PC-9 (cell line): ENCODE measurements at regions not wholly inside any gene's neighbourhood (a gene's known extent, or its start where the extent isn't known, plus 50 kb on each side); places are given as distances from the start of the nearest gene placed in this dataset.

Experiments
- BruUV-seq: library from RNA; stranded (reverse); fragments of 400-500 nt; replicated peaks from 2 replicates; lab custom pipeline; 2021; lab: Mats Ljungman, UMichigan
- CTCF ChIA-PET: fragments of 300-600 bp; sonication (Branson Sonifier 250); formaldehyde crosslinking; loops from one replicate; lab custom pipeline; 2022; ENCODE audit warnings: antibody characterized with exemption; lab: Charles Lee
- POLR2A ChIA-PET: fragments of 300-600 bp; sonication (Branson Sonifier 250); formaldehyde crosslinking; loops from one replicate; lab custom pipeline; 2022; ENCODE audit warnings: antibody characterized with exemption; ENCODE audit not compliant: unreplicated experiment; lab: Charles Lee
- DNase-seq, 2 experiments: peaks; one replicate each; pipeline versions ENCODE4 v3.0.0 to v3.0.0-alpha.2; 2015 to 2022; ENCODE audit warnings: mixed read lengths in 1 of 2
- H2AFZ ChIP-seq: fragments of 200-600 bp; sonication (generic); 2 replicates; pipeline ENCODE4 v1.8.1; 2017; ENCODE audit warnings: antibody characterized with exemption
- H3F3A ChIP-seq: fragments of 200-600 bp; sonication (generic); 2 replicates; pipeline ENCODE4 v1.8.1; 2017; ENCODE audit warnings: antibody characterized with exemption, mild to moderate bottlenecking, low read depth; ENCODE audit not compliant: insufficient read depth
- H3K27ac ChIP-seq: fragments of 200-600 bp; sonication (generic); 2 replicates; pipeline ENCODE4 v1.6.1; 2016; ENCODE audit warnings: mixed run types
- H3K27me3 ChIP-seq: fragments of 200-600 bp; sonication (generic); 2 replicates; pipeline ENCODE4 v1.6.1; 2016; ENCODE audit warnings: low read depth, mixed run types; ENCODE audit not compliant: insufficient read depth
- H3K36me3 ChIP-seq: fragments of 200-600 bp; sonication (generic); 2 replicates; pipeline ENCODE4 v1.6.1; 2016; ENCODE audit warnings: low read depth, mixed run types
- H3K4me1 ChIP-seq: fragments of 200-600 bp; sonication (generic); replicated peaks from 2 replicates; pipeline ENCODE4 v1.6.1; 2016; ENCODE audit warnings: mixed run types; ENCODE audit not compliant: insufficient read depth
- H3K4me2 ChIP-seq: fragments of 200-600 bp; sonication (generic); 2 replicates; pipeline ENCODE4 v1.6.1; 2017; ENCODE audit warnings: mixed run types
- H3K4me3 ChIP-seq: fragments of 200-600 bp; sonication (generic); 2 replicates; pipeline ENCODE4 v1.6.1; 2016; ENCODE audit warnings: mixed run types
- H3K79me2 ChIP-seq: fragments of 200-600 bp; sonication (generic); 2 replicates; pipeline ENCODE4 v1.6.1; 2017; ENCODE audit warnings: low read depth, mixed run types
- H3K9me2 ChIP-seq: fragments of 200-600 bp; sonication (generic); 2 replicates; pipeline ENCODE4 v1.8.1; 2017; ENCODE audit warnings: mild to moderate bottlenecking; ENCODE audit not compliant: insufficient read depth
- H3K9me3 ChIP-seq: fragments of 200-600 bp; sonication (generic); 2 replicates; pipeline ENCODE4 v1.8.1; 2016; ENCODE audit warnings: low read depth; ENCODE audit not compliant: insufficient read depth
- H4K20me1 ChIP-seq: fragments of 200-600 bp; sonication (generic); 2 replicates; pipeline ENCODE4 v1.8.1; 2017; ENCODE audit not compliant: insufficient read depth
- CTCF ChIP-seq: fragments of 200-600 bp; sonication (generic); conservative IDR thresholded peaks from 2 replicates; pipeline ENCODE4 v1.6.1; 2017; ENCODE audit warnings: mixed run types, antibody characterized with exemption, mild to moderate bottlenecking, moderate library complexity
- EZH2 ChIP-seq: fragments of 200-600 bp; sonication (generic); IDR thresholded peaks from 2 replicates; pipeline ENCODE4 v1.8.0; 2017; ENCODE audit warnings: antibody characterized with exemption, low read depth
- intact Hi-C: fragments of 100-400 bp; cut with micrococcal nuclease; formaldehyde crosslinking; loops from one replicate; pipeline ENCODE4 v1.10.0; 2022; ENCODE audit not compliant: unreplicated experiment

GRCh38 chr5:125054146-125054545 lies 307.7 kb upstream of the ZNF608 start:
- POLR2A ChIA-PET = no interaction called here
- Histone ChIP-seq H3K4me1 (no peaks in the 10 kb centered on the region), H3K27me3 (no peaks in the 10 kb centered on the region), H3K4me2 (no peak overlapping the region), H2AFZ (no peak overlapping the region), H3K9me2 (no peaks in the 10 kb centered on the region), H3K4me3 (no peak overlapping the region), H4K20me1 (no peaks in the 10 kb centered on the region), H3K36me3 (no peaks in the 10 kb centered on the region), H3F3A (no peaks in the 10 kb centered on the region), H3K79me2 (no peaks in the 10 kb centered on the region), H3K27ac (no peak overlapping the region), H3K9me3 (no peaks in the 10 kb centered on the region; the same call in 1 of the 2 replicates)
- no TSS peak for BruUV-seq
- no peak for TF ChIP-seq EZH2
- no peak for TF ChIP-seq CTCF
- intact Hi-C loops = no loop called here
- DNase-seq = no peak
- CTCF ChIA-PET = no interaction called here

GRCh38 chr5:125056671-125057485 lies 310.4 kb upstream of the ZNF608 start:
- no peaks in the 10 kb centered on the region for H4K20me1 ChIP-seq
- no peak overlapping the region for H3K27ac ChIP-seq
- intact Hi-C loops = no loop called here
- no peaks in the 10 kb centered on the region for H3K4me1 ChIP-seq
- H3F3A ChIP-seq = no peaks in the 10 kb centered on the region
- H3K4me3 ChIP-seq = no peak overlapping the region
- ChIA-PET CTCF (no interaction called here), POLR2A (no interaction called here)
- H3K4me2 ChIP-seq = no peak overlapping the region
- H3K27me3 ChIP-seq = no peaks in the 10 kb centered on the region
- H3K9me2 ChIP-seq = no peaks in the 10 kb centered on the region
- BruUV-seq = no TSS peak
- no peak for TF ChIP-seq EZH2
- no peak for TF ChIP-seq CTCF
- H3K36me3 ChIP-seq = no peaks in the 10 kb centered on the region
- H3K9me3 ChIP-seq = no peaks in the 10 kb centered on the region; the same call in 1 of the 2 replicates
- H2AFZ ChIP-seq = no peak overlapping the region
- H3K79me2 ChIP-seq = no peaks in the 10 kb centered on the region
- DNase-seq = no peak

- Histone ChIP-seq H3K36me3 (no peaks in the 10 kb centered on the region), H3K4me1 (no peaks in the 10 kb centered on the region), H3K79me2 (no peaks in the 10 kb centered on the region), H3K27me3 (no peaks in the 10 kb centered on the region), H2AFZ (no peak overlapping the region), H3K9me2 (no peaks in the 10 kb centered on the region), H3K9me3 (no peaks in the 10 kb centered on the region; the same call in 1 of the 2 replicates), H3K4me3 (no peak overlapping the region), H3F3A (no peaks in the 10 kb centered on the region), H3K4me2 (no peak overlapping the region), H4K20me1 (no peaks in the 10 kb centered on the region), H3K27ac (no peak overlapping the region)
- TF ChIP-seq CTCF (no peak), EZH2 (no peak)
- no peak for DNase-seq
- POLR2A ChIA-PET = no interaction called here
- no TSS peak for BruUV-seq
- CTCF ChIA-PET = no interaction called here
- intact Hi-C loops = no loop called here
Measured at GRCh38 chr5:125057912-125058826, 311.7 kb upstream of the ZNF608 start.
